HFFc6 (cell line): ENCODE measurements at regions not wholly inside any gene's neighbourhood (a gene's known extent, or its start where the extent isn't known, plus 50 kb on each side); places are given as distances from the start of the nearest gene placed in this dataset.

Experiments used
- DNase-seq: peaks from one replicate; pipeline ENCODE4 v3.0.0-alpha.2; 2018
- H3K27ac Mint-ChIP-seq: 2 replicates; pipeline ENCODE4 v1.8.0; 2020; ENCODE audit warnings: mild to moderate bottlenecking, mixed read lengths
- H3K27me3 Mint-ChIP-seq: 2 replicates; pipeline ENCODE4 v1.8.0; 2021; ENCODE audit warnings: mild to moderate bottlenecking, moderate library complexity, mixed read lengths; ENCODE audit not compliant: insufficient read depth
- H3K36me3 Mint-ChIP-seq: 2 replicates; pipeline ENCODE4 v1.8.0; 2021; ENCODE audit warnings: low read depth, mixed read lengths
- H3K4me1 Mint-ChIP-seq: 2 replicates; pipeline ENCODE4 v1.8.0; 2020; ENCODE audit warnings: low read depth, mixed read lengths
- H3K4me3 Mint-ChIP-seq: 2 replicates; pipeline ENCODE4 v1.8.0; 2020; ENCODE audit warnings: mild to moderate bottlenecking, moderate library complexity, mixed read lengths
- H3K9me3 Mint-ChIP-seq: 2 replicates; pipeline ENCODE4 v1.8.0; 2020; ENCODE audit warnings: mild to moderate bottlenecking, mixed read lengths
- CTCF ChIP-seq: fragments of 200-600 bp; sonication (generic); IDR thresholded peaks from 2 replicates; pipeline ENCODE4 v1.5.0; 2021; ENCODE audit warnings: antibody characterized with exemption, mild to moderate bottlenecking

GRCh38 chr18:78526275-78526674, 453.3 kb upstream of the SALL3 start:
- no peak overlapping the region for H3K27ac Mint-ChIP-seq
- DNase-seq: no peak
- H3K4me3 Mint-ChIP-seq: no peak overlapping the region
- no peaks in the 10 kb centered on the region; the same call in 1 of the 2 replicates for H3K36me3 Mint-ChIP-seq
- TF ChIP-seq CTCF: no peak
- H3K27me3 Mint-ChIP-seq: peaks cover 1% of the 10 kb centered on the region; the same call in 1 of the 2 replicates
- H3K9me3 Mint-ChIP-seq: peaks cover 51% of the 10 kb centered on the region
- no peaks in the 10 kb centered on the region for H3K4me1 Mint-ChIP-seq

GRCh38 chr18:78526923-78527711, 452.5 kb upstream of the SALL3 start:
- H3K27ac Mint-ChIP-seq: no peak overlapping the region

GRCh38 chr18:78527984-78528383, 451.6 kb upstream of the SALL3 start:
- no peak for DNase-seq
- no peak overlapping the region for H3K4me3 Mint-ChIP-seq
- H3K36me3 Mint-ChIP-seq: no peaks in the 10 kb centered on the region
- no peak for TF ChIP-seq CTCF
- no peaks in the 10 kb centered on the region for H3K4me1 Mint-ChIP-seq
- peaks cover 34% of the 10 kb centered on the region for H3K9me3 Mint-ChIP-seq
- no peak overlapping the region for H3K27ac Mint-ChIP-seq
- peaks cover 2% of the 10 kb centered on the region; the same call in 1 of the 2 replicates for H3K27me3 Mint-ChIP-seq

More at GRCh38 chr18:78526923-78527711, 452.5 kb upstream of the SALL3 start:
- no peak for TF ChIP-seq CTCF
- no peak for DNase-seq
- no peak overlapping the region for H3K4me3 Mint-ChIP-seq
- peaks cover 2% of the 10 kb centered on the region; the same call in 1 of the 2 replicates for H3K27me3 Mint-ChIP-seq
- H3K36me3 Mint-ChIP-seq: no peaks in the 10 kb centered on the region; the same call in 1 of the 2 replicates
- peaks cover 43% of the 10 kb centered on the region for H3K9me3 Mint-ChIP-seq
- H3K4me1 Mint-ChIP-seq: no peaks in the 10 kb centered on the region

- H3K36me3 Mint-ChIP-seq: no peaks in the 10 kb centered on the region
- H3K9me3 Mint-ChIP-seq: peaks cover 32% of the 10 kb centered on the region
- DNase-seq: no peak
- TF ChIP-seq CTCF: no peak
- H3K4me3 Mint-ChIP-seq: no peak overlapping the region
- H3K27ac Mint-ChIP-seq: no peak overlapping the region
- peaks cover 2% of the 10 kb centered on the region; the same call in 1 of the 2 replicates for H3K27me3 Mint-ChIP-seq
- H3K4me1 Mint-ChIP-seq: no peaks in the 10 kb centered on the region
These were observed 451.0 kb upstream of the SALL3 start for GRCh38 chr18:78528411-78529258.

- no peak for DNase-seq
- Mint-ChIP-seq H3K36me3 (peaks cover 3% of the 10 kb centered on the region; the same call in 1 of the 2 replicates), H3K27me3 (peaks cover 2% of the 10 kb centered on the region; the same call in 1 of the 2 replicates), H3K4me3 (no peak overlapping the region), H3K27ac (no peak overlapping the region), H3K9me3 (peaks cover 36% of the 10 kb centered on the region), H3K4me1 (no peaks in the 10 kb centered on the region)
- TF ChIP-seq CTCF: no peak
These were observed 448.0 kb upstream of the SALL3 start for GRCh38 chr18:78531637-78532036.
